GM21723 (cell line): ENCODE measurements at regions not wholly inside any gene's neighbourhood (a gene's known extent, or its start where the extent isn't known, plus 50 kb on each side); places are given as distances from the start of the nearest gene placed in this dataset.

ENCODE experiments used
- ATAC-seq: cut with Tn5 transposase; IDR thresholded peaks from one replicate; pipeline ENCODE4 v1.9.1; 2021; ENCODE audit warnings: mild to moderate bottlenecking, moderate library complexity; ENCODE audit not compliant: unreplicated experiment

- no peak for ATAC-seq
Observed at GRCh38 chr2:221143231-221143630, 428.9 kb downstream of the EPHA4 start.

GRCh38 chr2:221144909-221145308 lies 427.2 kb downstream of the EPHA4 start:
- ATAC-seq: no peak

- ATAC-seq: no peak
Observed at GRCh38 chr2:221145396-221145795, 426.7 kb downstream of the EPHA4 start.

GRCh38 chr2:221153226-221153625 lies 418.9 kb downstream of the EPHA4 start:
- ATAC-seq: no peak

- no peak for ATAC-seq
Observed at GRCh38 chr2:221154176-221154575, 417.9 kb downstream of the EPHA4 start.

GRCh38 chr2:221156062-221156734 lies 415.9 kb downstream of the EPHA4 start:
- no peak for ATAC-seq

- no peak for ATAC-seq
Observed at GRCh38 chr2:221161186-221161585, 410.9 kb downstream of the EPHA4 start.

GRCh38 chr2:221166292-221166691 lies 405.8 kb downstream of the EPHA4 start:
- ATAC-seq: no peak

GRCh38 chr2:221167561-221167960 lies 404.5 kb downstream of the EPHA4 start:
- no peak for ATAC-seq

- no peak for ATAC-seq
Observed at GRCh38 chr2:221169724-221170123, 402.4 kb downstream of the EPHA4 start.

GRCh38 chr2:221170548-221170947 lies 401.6 kb downstream of the EPHA4 start:
- ATAC-seq: no peak

GRCh38 chr2:221176667-221177066 lies 395.4 kb downstream of the EPHA4 start:
- ATAC-seq: no peak

GRCh38 chr2:221178139-221178538 lies 394.0 kb downstream of the EPHA4 start:
- no peak for ATAC-seq

- no peak for ATAC-seq
Observed at GRCh38 chr2:221186873-221187272, 385.2 kb downstream of the EPHA4 start.

GRCh38 chr2:221189431-221190067 lies 382.6 kb downstream of the EPHA4 start:
- no peak for ATAC-seq

- no peak for ATAC-seq
Observed at GRCh38 chr2:221195829-221196228, 376.3 kb downstream of the EPHA4 start.

- ATAC-seq: no peak
Observed at GRCh38 chr2:221197225-221197856, 374.8 kb downstream of the EPHA4 start.

- no peak for ATAC-seq
Observed at GRCh38 chr2:221198309-221198708, 373.8 kb downstream of the EPHA4 start.

GRCh38 chr2:221200184-221200839 lies 371.8 kb downstream of the EPHA4 start:
- ATAC-seq: no peak

- ATAC-seq: no peak
Observed at GRCh38 chr2:221202431-221202830, 369.7 kb downstream of the EPHA4 start.

GRCh38 chr2:221203125-221203524 lies 369.0 kb downstream of the EPHA4 start:
- peak; percentile 93 for ATAC-seq

- no peak for ATAC-seq
Observed at GRCh38 chr2:221203856-221204255, 368.2 kb downstream of the EPHA4 start.
